ENCODE measurements at regions not wholly inside any gene's neighbourhood (a gene's known extent, or its start where the extent isn't known, plus 50 kb on each side); places are given as distances from the start of the nearest gene placed in this dataset.

GRCh38 chr16:55971447-55971846, 96.3 kb upstream of the CES5A start:
- peaks cover 5% of the 10 kb centered on the region for H3K27me3 Mint-ChIP-seq
- H3K36me3 Mint-ChIP-seq = no peaks in the 10 kb centered on the region
- no peaks in the 10 kb centered on the region for H3K9me3 Mint-ChIP-seq
- no peak overlapping the region for H3K27ac Mint-ChIP-seq
- DNase-seq = no peak
- no peaks in the 10 kb centered on the region for H3K4me1 Mint-ChIP-seq
- CTCF ChIA-PET = no interaction called here
- H3K4me3 Mint-ChIP-seq = no peak overlapping the region

DNA sequence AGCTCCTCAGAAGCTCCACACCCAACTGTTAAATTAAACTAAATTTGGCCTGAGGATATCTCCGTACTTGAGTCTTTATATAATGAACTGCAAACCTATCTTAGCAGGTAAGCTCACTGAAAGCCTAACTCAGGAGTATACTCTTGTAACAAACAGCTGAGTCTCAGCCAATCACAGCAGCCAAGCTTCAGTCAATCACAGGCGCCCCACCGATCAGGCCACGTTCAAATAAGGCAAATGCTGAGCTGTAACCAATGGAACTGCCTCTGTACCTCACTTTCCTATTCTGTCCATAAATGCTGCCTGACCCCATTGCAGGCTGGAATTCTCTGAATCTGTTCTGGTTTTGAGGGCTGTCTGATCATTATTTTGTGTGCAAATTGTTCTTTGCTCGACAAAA, 93.0 kb upstream of the CES5A start:
- H3K36me3 Mint-ChIP-seq = no peaks in the 10 kb centered on the region
- DNase-seq = no peak
- CTCF ChIA-PET = no interaction called here
- no peak overlapping the region for H3K4me3 Mint-ChIP-seq
- no peaks in the 10 kb centered on the region for H3K4me1 Mint-ChIP-seq
- H3K27me3 Mint-ChIP-seq = peaks cover 3% of the 10 kb centered on the region
- no peak overlapping the region for H3K27ac Mint-ChIP-seq
- no peaks in the 10 kb centered on the region for H3K9me3 Mint-ChIP-seq

DNA sequence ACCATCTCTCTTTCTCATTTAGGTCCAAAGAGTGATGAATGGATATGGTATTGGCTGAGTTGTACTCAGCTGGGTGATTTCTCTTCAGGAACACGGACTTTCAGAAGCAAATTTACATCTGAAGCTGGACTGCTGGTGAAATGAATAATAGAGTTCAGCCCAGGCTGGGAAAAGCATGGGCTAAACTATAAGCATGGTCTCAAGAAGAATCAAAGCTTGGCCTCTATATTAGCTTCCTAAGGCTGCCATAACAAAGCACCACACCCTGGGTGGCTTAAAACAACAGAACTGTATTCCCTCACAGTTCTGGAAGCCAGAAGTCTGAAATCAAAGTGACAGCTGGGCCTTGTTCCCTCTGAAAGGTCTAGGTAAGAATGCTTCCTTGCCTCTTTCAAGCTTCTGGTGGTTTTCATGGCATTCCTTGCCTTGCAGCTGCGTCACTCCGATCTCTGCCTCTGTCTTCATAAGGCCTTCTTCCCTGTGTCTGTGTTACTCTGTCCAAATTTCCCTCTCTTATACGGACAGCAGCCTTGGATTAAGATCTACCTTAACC, 89.8 kb upstream of the CES5A start:
- H3K9me3 Mint-ChIP-seq = no peaks in the 10 kb centered on the region
- no peak for DNase-seq
- H3K4me1 Mint-ChIP-seq = no peaks in the 10 kb centered on the region
- H3K27ac Mint-ChIP-seq = no peak overlapping the region
- CTCF ChIA-PET = no interaction called here
- H3K36me3 Mint-ChIP-seq = no peaks in the 10 kb centered on the region
- no peak overlapping the region for H3K4me3 Mint-ChIP-seq
- no peaks in the 10 kb centered on the region for H3K27me3 Mint-ChIP-seq

DNA sequence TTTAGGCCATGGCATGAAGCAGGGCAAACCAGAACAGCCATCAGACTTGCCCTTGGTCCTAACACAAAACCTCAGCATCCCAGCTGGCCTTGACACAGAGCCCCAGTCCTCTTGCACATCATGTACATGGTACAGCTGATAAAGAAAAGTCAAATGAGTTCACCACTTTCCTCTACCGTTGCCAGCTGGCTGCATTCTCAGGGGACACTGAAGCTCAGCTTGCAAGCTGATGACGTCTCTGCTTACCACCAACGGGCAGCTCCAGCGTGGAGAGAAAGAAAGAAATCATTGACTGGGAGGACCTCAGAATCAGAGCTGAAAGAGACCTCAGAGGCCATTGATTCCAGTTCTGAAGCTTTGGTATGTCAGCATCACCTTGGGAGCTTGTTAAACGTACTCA, 80.7 kb upstream of the CES5A start:
- H3K27ac Mint-ChIP-seq = no peak overlapping the region
- no peaks in the 10 kb centered on the region for H3K36me3 Mint-ChIP-seq

GRCh38 chr16:55955424-55955823, 80.3 kb upstream of the CES5A start:
- H3K27me3 Mint-ChIP-seq = peaks cover 13% of the 10 kb centered on the region
- no peaks in the 10 kb centered on the region for H3K9me3 Mint-ChIP-seq
- CTCF ChIA-PET = interaction anchor here (1.1 to 1.9 kb wide), 2 partner anchors 9 to 491 kb away, joined by 3 to 6 read pairs; no protein-coding TSS in a partner anchor

More for the DNA sequence above, 80.7 kb upstream of the CES5A start:
- no peak for DNase-seq
- CTCF ChIA-PET = interaction anchor here (1.1 to 1.9 kb wide), 2 partner anchors 10 to 491 kb away, joined by 3 to 6 read pairs; no protein-coding TSS in a partner anchor
- Mint-ChIP-seq H3K4me3 (no peak overlapping the region), H3K27me3 (peaks cover 13% of the 10 kb centered on the region), H3K4me1 (no peaks in the 10 kb centered on the region), H3K9me3 (no peaks in the 10 kb centered on the region)

DNA sequence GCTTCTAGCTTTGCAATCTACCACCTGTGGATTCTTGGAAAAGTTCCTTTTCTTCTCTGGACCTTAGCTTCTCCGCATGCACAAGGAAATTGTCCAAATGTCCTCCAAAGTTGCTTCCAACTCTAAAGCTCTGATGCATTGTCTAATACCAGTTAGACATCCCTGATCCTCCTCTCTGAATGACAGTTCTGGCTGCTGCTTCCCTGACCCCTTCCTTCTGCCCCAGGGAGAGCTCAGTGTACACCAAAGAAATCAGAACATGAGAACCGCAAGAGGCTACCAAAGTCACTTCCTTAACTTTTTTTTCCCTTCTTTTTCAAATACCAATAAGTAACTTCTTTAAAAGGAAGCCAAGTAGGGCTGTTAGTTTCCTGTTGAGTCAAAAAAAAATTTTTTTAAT, 79.7 kb upstream of the CES5A start:
- no peak for DNase-seq
- no peaks in the 10 kb centered on the region for H3K9me3 Mint-ChIP-seq
- no peak overlapping the region for H3K4me3 Mint-ChIP-seq
- CTCF ChIA-PET = interaction anchor here (1.9 kb wide), 1 partner anchor 9 kb away, joined by 6 read pairs; no protein-coding TSS in a partner anchor
- H3K4me1 Mint-ChIP-seq = no peaks in the 10 kb centered on the region
- H3K27ac Mint-ChIP-seq = no peak overlapping the region
- H3K36me3 Mint-ChIP-seq = no peaks in the 10 kb centered on the region
- H3K27me3 Mint-ChIP-seq = peaks cover 13% of the 10 kb centered on the region

More at GRCh38 chr16:55955424-55955823, 80.3 kb upstream of the CES5A start:
- DNase-seq = no peak
- Mint-ChIP-seq H3K36me3 (no peaks in the 10 kb centered on the region), H3K4me1 (no peaks in the 10 kb centered on the region), H3K4me3 (no peak overlapping the region), H3K27ac (no peak overlapping the region)

DNA sequence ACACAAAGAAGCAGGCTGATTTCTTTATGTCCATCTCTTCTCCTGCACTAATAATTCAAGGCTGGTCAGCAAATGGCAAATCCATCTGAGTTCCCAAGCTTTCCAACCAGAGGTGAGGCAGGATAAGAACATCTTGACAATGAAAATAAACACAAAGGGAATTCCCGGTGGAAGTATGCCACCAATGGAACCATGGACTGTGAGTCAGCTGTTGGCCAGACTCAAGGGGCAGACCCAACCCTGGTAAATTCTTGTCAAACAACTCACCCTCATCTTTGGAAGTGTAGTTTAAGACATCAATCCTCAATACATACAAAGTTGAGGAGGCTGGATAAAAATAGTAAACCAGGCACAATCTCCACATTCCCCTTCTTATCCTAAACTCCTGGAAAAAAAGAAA, 74.3 kb upstream of the CES5A start:
- no peak overlapping the region for H3K4me3 Mint-ChIP-seq
- DNase-seq = no peak
- no peak overlapping the region for H3K27ac Mint-ChIP-seq
- no peaks in the 10 kb centered on the region for H3K36me3 Mint-ChIP-seq
- H3K9me3 Mint-ChIP-seq = no peaks in the 10 kb centered on the region
- H3K4me1 Mint-ChIP-seq = no peaks in the 10 kb centered on the region
- CTCF ChIA-PET = no interaction called here
- H3K27me3 Mint-ChIP-seq = peaks cover 11% of the 10 kb centered on the region

- peaks cover 10% of the 10 kb centered on the region for H3K27me3 Mint-ChIP-seq
- CTCF ChIA-PET = interaction anchor here (1.5 kb wide), 1 partner anchor 370 kb away, joined by 7 read pairs; no protein-coding TSS in a partner anchor
- H3K27ac Mint-ChIP-seq = no peak overlapping the region
- no peaks in the 10 kb centered on the region for H3K4me1 Mint-ChIP-seq
- no peak for DNase-seq
- no peak overlapping the region for H3K4me3 Mint-ChIP-seq
- no peaks in the 10 kb centered on the region for H3K36me3 Mint-ChIP-seq
- H3K9me3 Mint-ChIP-seq = no peaks in the 10 kb centered on the region
Observed at GRCh38 chr16:55948230-55948629, 73.1 kb upstream of the CES5A start.

DNA sequence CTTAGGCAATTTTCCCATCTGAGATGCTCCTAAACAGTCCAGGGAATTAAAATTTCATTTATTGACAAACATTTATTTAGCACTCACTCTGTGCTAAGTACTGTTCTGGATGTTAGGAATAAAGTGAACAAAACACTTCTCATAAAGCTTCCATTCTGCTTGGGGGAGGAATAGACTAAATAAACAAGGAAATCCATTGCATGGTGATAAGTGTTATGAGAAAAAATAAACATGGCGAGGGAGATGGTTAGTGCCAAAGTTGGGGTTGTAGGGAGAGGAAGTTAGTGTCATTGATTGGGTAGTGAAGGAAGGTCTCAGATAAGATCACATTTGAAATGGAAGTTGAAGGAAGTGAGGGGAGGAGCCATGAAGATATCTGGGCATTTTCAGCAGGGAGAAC, 72.2 kb upstream of the CES5A start:
- H3K4me3 Mint-ChIP-seq = no peak overlapping the region
- no peak for DNase-seq
- no peaks in the 10 kb centered on the region for H3K4me1 Mint-ChIP-seq
- no peaks in the 10 kb centered on the region for H3K9me3 Mint-ChIP-seq
- no peaks in the 10 kb centered on the region for H3K36me3 Mint-ChIP-seq
- CTCF ChIA-PET = interaction anchor here (0.6 to 3.3 kb wide), 3 partner anchors 256 to 376 kb away, joined by 3 to 15 read pairs (median 7); no protein-coding TSS in a partner anchor
- peaks cover 10% of the 10 kb centered on the region for H3K27me3 Mint-ChIP-seq
- H3K27ac Mint-ChIP-seq = no peak overlapping the region

DNA sequence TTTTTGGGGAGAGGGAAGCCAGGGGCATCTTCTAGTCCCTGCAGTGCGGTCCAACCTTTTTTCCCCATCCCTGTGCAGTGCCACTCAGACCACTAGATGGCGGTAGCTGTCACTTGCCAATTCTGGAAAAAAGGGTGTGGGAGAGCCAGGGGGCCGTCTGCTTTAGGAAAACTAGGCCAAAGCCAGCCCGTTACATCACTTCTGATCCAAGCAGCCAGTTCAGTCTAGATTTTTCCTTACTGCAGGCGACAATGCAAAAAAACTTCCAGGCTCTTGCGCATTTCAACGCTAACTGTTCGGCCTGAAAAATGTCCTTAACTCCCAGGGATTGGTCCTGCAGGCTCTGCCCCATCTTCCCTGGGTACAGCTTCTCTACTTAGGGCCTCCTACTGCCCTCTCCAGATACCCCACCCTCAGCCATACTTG, 69.2 kb upstream of the CES5A start:
- peak; percentile 55 for DNase-seq
- H3K27ac Mint-ChIP-seq = no peak overlapping the region
- H3K27me3 Mint-ChIP-seq = peaks cover 10% of the 10 kb centered on the region
- H3K4me3 Mint-ChIP-seq = no peak overlapping the region
- CTCF ChIA-PET = interaction anchor here (1.2 to 5.3 kb wide), 4 partner anchors 259 to 374 kb away, joined by 3 to 67 read pairs (median 17); no protein-coding TSS in a partner anchor
- H3K4me1 Mint-ChIP-seq = no peaks in the 10 kb centered on the region
- no peaks in the 10 kb centered on the region for H3K36me3 Mint-ChIP-seq
- no peaks in the 10 kb centered on the region for H3K9me3 Mint-ChIP-seq

GRCh38 chr16:55943267-55943666, 68.1 kb upstream of the CES5A start:
- H3K36me3 Mint-ChIP-seq = no peaks in the 10 kb centered on the region
- peaks cover 10% of the 10 kb centered on the region for H3K27me3 Mint-ChIP-seq
- no peak overlapping the region for H3K27ac Mint-ChIP-seq
- CTCF ChIA-PET = interaction anchor here (0.8 to 5.3 kb wide), 5 partner anchors 219 to 376 kb away, joined by 3 to 67 read pairs (median 5); no protein-coding TSS in a partner anchor
- no peak overlapping the region for H3K4me3 Mint-ChIP-seq
- no peak for DNase-seq
- H3K4me1 Mint-ChIP-seq = no peaks in the 10 kb centered on the region
- H3K9me3 Mint-ChIP-seq = no peaks in the 10 kb centered on the region

GRCh38 chr16:55942821-55943220, 67.6 kb upstream of the CES5A start:
- Mint-ChIP-seq H3K4me3 (no peak overlapping the region), H3K27ac (no peak overlapping the region), H3K36me3 (no peaks in the 10 kb centered on the region), H3K27me3 (peaks cover 10% of the 10 kb centered on the region), H3K4me1 (no peaks in the 10 kb centered on the region), H3K9me3 (no peaks in the 10 kb centered on the region)
- no peak for DNase-seq
- CTCF ChIA-PET = interaction anchor here (1.7 to 5.3 kb wide), 4 partner anchors 261 to 376 kb away, joined by 5 to 67 read pairs (median 12); no protein-coding TSS in a partner anchor

DNA sequence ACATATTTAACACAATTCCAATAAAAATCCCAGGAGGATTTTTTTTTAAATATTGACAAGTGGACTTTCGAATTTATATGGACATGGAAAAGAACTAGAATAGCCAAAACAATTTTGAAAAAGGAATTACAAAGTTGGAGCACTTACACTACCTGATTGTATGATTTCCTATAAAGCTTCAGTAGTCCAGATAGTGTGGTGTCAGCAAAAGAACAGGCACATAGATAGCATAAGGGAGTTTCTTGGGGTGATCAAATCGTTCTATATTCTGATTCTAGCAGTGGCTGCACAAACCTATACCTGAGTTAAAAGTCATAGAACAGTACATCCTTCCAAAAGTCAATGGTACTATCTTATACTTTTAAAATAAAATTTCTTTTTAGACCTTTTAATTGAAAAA, 66.4 kb upstream of the CES5A start:
- Mint-ChIP-seq H3K36me3 (no peaks in the 10 kb centered on the region), H3K4me3 (no peak overlapping the region), H3K27me3 (peaks cover 11% of the 10 kb centered on the region), H3K27ac (no peak overlapping the region), H3K4me1 (no peaks in the 10 kb centered on the region), H3K9me3 (no peaks in the 10 kb centered on the region)
- DNase-seq = no peak
- CTCF ChIA-PET = interaction anchor here (3.9 to 5.3 kb wide), 2 partner anchors 262 to 377 kb away, joined by 19 to 67 read pairs; no protein-coding TSS in a partner anchor

DNA sequence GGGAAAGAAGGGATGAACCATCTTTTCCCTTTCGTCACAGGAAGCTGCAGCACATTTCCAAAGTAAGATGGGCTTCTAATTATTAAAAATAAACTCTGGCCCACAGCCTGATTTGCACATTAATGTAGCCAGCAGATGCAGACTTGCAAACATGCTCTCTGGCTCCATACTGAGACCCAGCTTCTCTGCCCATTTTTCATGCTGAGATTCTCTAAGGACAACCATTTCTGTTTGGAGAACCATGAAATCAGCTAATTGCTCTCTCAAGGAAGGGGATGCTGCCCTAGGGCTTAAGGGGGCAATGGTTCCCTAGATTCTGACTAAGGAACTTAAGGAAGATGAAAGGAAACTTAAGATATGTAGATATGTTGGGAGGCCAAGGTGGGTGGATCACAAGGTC, 63.0 kb upstream of the CES5A start:
- Mint-ChIP-seq H3K4me3 (no peak overlapping the region), H3K36me3 (no peaks in the 10 kb centered on the region), H3K27ac (no peak overlapping the region), H3K27me3 (peaks cover 3% of the 10 kb centered on the region), H3K4me1 (no peaks in the 10 kb centered on the region), H3K9me3 (no peaks in the 10 kb centered on the region)
- no peak for DNase-seq
- CTCF ChIA-PET = no interaction called here

- DNase-seq = no peak
- Mint-ChIP-seq H3K4me3 (no peak overlapping the region), H3K27ac (no peak overlapping the region), H3K4me1 (no peaks in the 10 kb centered on the region), H3K9me3 (no peaks in the 10 kb centered on the region), H3K36me3 (no peaks in the 10 kb centered on the region), H3K27me3 (peaks cover 3% of the 10 kb centered on the region)
- CTCF ChIA-PET = no interaction called here
Observed at GRCh38 chr16:55933038-55933437, 57.9 kb upstream of the CES5A start.
